H9 (cell line): ENCODE measurements at regions not wholly inside any gene's neighbourhood (a gene's known extent, or its start where the extent isn't known, plus 50 kb on each side); places are given as distances from the start of the nearest gene placed in this dataset.

Source experiments
- DNase-seq: peaks from one replicate; pipeline ENCODE4 v3.0.0-alpha.2; 2017
- H2AFZ ChIP-seq: one replicate; pipeline ENCODE4 v1.6.1; 2013; ENCODE audit warnings: mild to moderate bottlenecking, low read length, control low read depth, moderate library complexity
- H2AK5ac ChIP-seq: 2 replicates; pipeline ENCODE4 v1.6.1; 2013; ENCODE audit warnings: low read length, control low read depth, mixed read lengths; ENCODE audit not compliant: insufficient read length
- H2BK120ac ChIP-seq: one replicate; pipeline ENCODE4 v1.6.1; 2013; ENCODE audit warnings: low read depth, mild to moderate bottlenecking, low read length, control low read depth, inconsistent platforms; ENCODE audit not compliant: poor library complexity, severe bottlenecking
- H2BK12ac ChIP-seq: 2 replicates; pipeline ENCODE4 v1.6.1; 2013; ENCODE audit warnings: low read length, control low read depth, mixed read lengths, low read depth; ENCODE audit not compliant: insufficient read length
- H2BK15ac ChIP-seq: 2 replicates; pipeline ENCODE4 v1.6.1; 2013; ENCODE audit warnings: low read depth, low read length, control low read depth
- H2BK20ac ChIP-seq: one replicate; pipeline ENCODE4 v1.6.1; 2013; ENCODE audit warnings: low read depth, mild to moderate bottlenecking, low read length, control low read depth, inconsistent platforms; ENCODE audit not compliant: poor library complexity, severe bottlenecking
- H2BK5ac ChIP-seq: 2 replicates; pipeline ENCODE4 v1.6.1; 2013; ENCODE audit warnings: low read length, control low read depth, mixed read lengths; ENCODE audit not compliant: insufficient read length
- H3K14ac ChIP-seq: 2 replicates; pipeline ENCODE4 v1.6.1; 2013; ENCODE audit warnings: low read length, control low read depth; ENCODE audit not compliant: insufficient read depth
- H3K18ac ChIP-seq: 2 replicates; pipeline ENCODE4 v1.6.1; 2013; ENCODE audit warnings: low read depth, mild to moderate bottlenecking, mixed read lengths, low read length, control low read depth; ENCODE audit not compliant: insufficient read length
- H3K23ac ChIP-seq: 2 replicates; pipeline ENCODE4 v1.6.1; 2013; ENCODE audit warnings: low read length, control low read depth, mixed read lengths, low read depth; ENCODE audit not compliant: insufficient read length
- H3K23me2 ChIP-seq: 2 replicates; pipeline ENCODE4 v1.6.1; 2013; ENCODE audit warnings: low read depth, mild to moderate bottlenecking, mixed read lengths, low read length, control low read depth; ENCODE audit not compliant: insufficient read length, poor library complexity, severe bottlenecking
- H3K27ac ChIP-seq: 2 replicates; pipeline ENCODE4 v1.5.1; 2013; ENCODE audit warnings: low read length, control low read depth, mixed read lengths, low read depth; ENCODE audit not compliant: insufficient read length
- H3K27me3 ChIP-seq: 2 replicates; pipeline ENCODE4 v1.6.1; 2013; ENCODE audit warnings: low read length, control low read depth, inconsistent platforms; ENCODE audit not compliant: insufficient read depth
- H3K4ac ChIP-seq: 2 replicates; pipeline ENCODE4 v1.6.1; 2013; ENCODE audit warnings: low read depth, mild to moderate bottlenecking, control low read depth, inconsistent platforms, low read length, moderate library complexity
- H3K4me1 ChIP-seq: 2 replicates; pipeline ENCODE4 v1.6.1; 2013; ENCODE audit warnings: low read length, control low read depth, inconsistent platforms; ENCODE audit not compliant: insufficient read depth
- H3K4me2 ChIP-seq: 2 replicates; pipeline ENCODE4 v1.6.1; 2013; ENCODE audit warnings: low read length, control low read depth, mixed read lengths; ENCODE audit not compliant: insufficient read length, insufficient read depth
- H3K56ac ChIP-seq: 2 replicates; pipeline ENCODE4 v1.6.1; 2013; ENCODE audit warnings: low read depth, mild to moderate bottlenecking, mixed read lengths, low read length, control low read depth; ENCODE audit not compliant: insufficient read length
- H3K79me1 ChIP-seq: 2 replicates; pipeline ENCODE4 v1.6.1; 2013; ENCODE audit warnings: low read depth, mild to moderate bottlenecking, moderate library complexity, low read length, control low read depth, inconsistent platforms; ENCODE audit not compliant: insufficient read depth, poor library complexity, severe bottlenecking
- H3K79me2 ChIP-seq: 2 replicates; pipeline ENCODE4 v1.6.1; 2013; ENCODE audit warnings: low read length, control low read depth, inconsistent platforms; ENCODE audit not compliant: insufficient read depth
- H3K9ac ChIP-seq: 2 replicates; pipeline ENCODE4 v1.6.1; 2013; ENCODE audit warnings: low read length, control low read depth, mixed read lengths; ENCODE audit not compliant: insufficient read length; ENCODE audit errors: extremely low read depth
- H3K9me3 ChIP-seq: one replicate; pipeline ENCODE4 v1.6.1; 2013; ENCODE audit warnings: low read depth, low read length, inconsistent platforms; ENCODE audit not compliant: control insufficient read depth
- H3T11ph ChIP-seq: one replicate; pipeline ENCODE4 v1.6.1; 2013; ENCODE audit warnings: mild to moderate bottlenecking, low read length, control low read depth, inconsistent platforms
- H4K20me1 ChIP-seq: one replicate; pipeline ENCODE4 v1.6.1; 2013; ENCODE audit not compliant: control insufficient read depth, insufficient read length, insufficient read depth
- H4K5ac ChIP-seq: 2 replicates; pipeline ENCODE4 v1.6.1; 2013; ENCODE audit warnings: low read depth, mild to moderate bottlenecking, mixed read lengths, low read length, control low read depth; ENCODE audit not compliant: insufficient read length
- H4K8ac ChIP-seq: replicated peaks from 2 replicates; pipeline ENCODE4 v1.6.1; 2013; ENCODE audit warnings: low read length, control low read depth, mixed read lengths, low read depth; ENCODE audit not compliant: insufficient read length
- H4K91ac ChIP-seq: 2 replicates; pipeline ENCODE4 v1.6.1; 2013; ENCODE audit warnings: low read depth, mild to moderate bottlenecking, moderate library complexity, mixed read lengths, low read length, control low read depth; ENCODE audit not compliant: insufficient read length
- H3K27ac Mint-ChIP-seq, 3 experiments: 2 replicates in 2 of 3; 3 replicates in 1 of 3; pipeline ENCODE4 v1.8.0; 2020 to 2021; ENCODE audit warnings: mixed read lengths in 3 of 3, mild to moderate bottlenecking in 1 of 3, moderate library complexity in 1 of 3
- H3K27me3 Mint-ChIP-seq: 2 replicates; pipeline ENCODE4 v1.8.0; 2021; ENCODE audit warnings: low read depth, mild to moderate bottlenecking, moderate library complexity, mixed read lengths
- H3K36me3 Mint-ChIP-seq, 3 experiments: 2 replicates in 2 of 3; 3 replicates in 1 of 3; pipeline ENCODE4 v1.8.0; 2020 to 2021; ENCODE audit warnings: low read depth in 3 of 3, mixed read lengths in 3 of 3; ENCODE audit not compliant: insufficient read depth in 1 of 3
- H3K4me1 Mint-ChIP-seq, 2 experiments: 2 replicates each; pipeline ENCODE4 v1.8.0; 2020; ENCODE audit warnings: mixed read lengths in 2 of 2
- H3K4me3 Mint-ChIP-seq, 2 experiments: 2 replicates in 1 of 2; 3 replicates in 1 of 2; pipeline ENCODE4 v1.8.0; 2020 to 2021; ENCODE audit warnings: mild to moderate bottlenecking in 2 of 2, mixed read lengths in 2 of 2, moderate library complexity in 1 of 2
- H3K9me3 Mint-ChIP-seq, 2 experiments: 2 replicates in 1 of 2; 3 replicates in 1 of 2; pipeline ENCODE4 v1.8.0; 2020; ENCODE audit warnings: mild to moderate bottlenecking in 2 of 2, mixed read lengths in 2 of 2, moderate library complexity in 1 of 2
- WGBS: extraction: QIAGEN DNeasy Blood & Tissue Kit; methylation state at CpG from one replicate; pipeline ENCODE4 v1.1.7; 2013; ENCODE audit warnings: missing lambda C conversion rate, low lambda C conversion rate, mixed read lengths; ENCODE audit not compliant: insufficient read length; ENCODE audit errors: extremely low coverage; 5-methylcytosine and 5-hydroxymethylcytosine counted together
- TF ChIP-seq, protein P1 (sequence below): fragments of 200-600 bp; sonication (generic); conservative IDR thresholded peaks from 3 replicates; pipeline ENCODE4 v1.8.0; 2021; ENCODE audit warnings: antibody characterized with exemption, mild to moderate bottlenecking

DNA sequence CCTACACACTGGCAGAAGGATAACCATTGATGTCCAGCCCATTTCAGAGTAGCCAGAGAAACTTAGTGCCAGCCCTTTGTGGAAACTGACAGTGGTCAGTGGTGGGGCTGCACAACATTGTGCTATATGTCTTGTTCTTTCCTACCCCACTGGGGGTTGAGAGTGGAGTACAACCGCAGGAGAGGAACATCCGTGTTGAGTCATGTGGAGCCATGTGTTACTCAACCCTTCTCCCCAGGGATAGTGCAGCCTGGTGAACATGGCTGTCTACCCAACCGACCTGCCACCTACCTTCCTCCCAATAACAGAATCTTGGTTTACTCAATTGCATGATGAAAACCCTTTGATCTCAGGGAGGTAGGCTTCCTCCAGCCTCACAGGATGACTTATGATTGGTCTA, 65.3 kb upstream of the MAPK4 start:
- H4K20me1 ChIP-seq: no peaks in the 10 kb centered on the region
- no peak overlapping the region for H3K18ac ChIP-seq
- no peaks in the 10 kb centered on the region for H3K79me2 ChIP-seq
- H3T11ph ChIP-seq: no peak overlapping the region
- H4K8ac ChIP-seq: no peak overlapping the region
- no peak overlapping the region for H3K4me2 ChIP-seq
- no peaks in the 10 kb centered on the region for H3K79me1 ChIP-seq
- no peaks in the 10 kb centered on the region for H3K27me3 ChIP-seq
- H3K23me2 ChIP-seq: no peaks in the 10 kb centered on the region
- no peak overlapping the region for H2BK20ac ChIP-seq
- H3K56ac ChIP-seq: no peak overlapping the region
- TF ChIP-seq, protein P1, sequence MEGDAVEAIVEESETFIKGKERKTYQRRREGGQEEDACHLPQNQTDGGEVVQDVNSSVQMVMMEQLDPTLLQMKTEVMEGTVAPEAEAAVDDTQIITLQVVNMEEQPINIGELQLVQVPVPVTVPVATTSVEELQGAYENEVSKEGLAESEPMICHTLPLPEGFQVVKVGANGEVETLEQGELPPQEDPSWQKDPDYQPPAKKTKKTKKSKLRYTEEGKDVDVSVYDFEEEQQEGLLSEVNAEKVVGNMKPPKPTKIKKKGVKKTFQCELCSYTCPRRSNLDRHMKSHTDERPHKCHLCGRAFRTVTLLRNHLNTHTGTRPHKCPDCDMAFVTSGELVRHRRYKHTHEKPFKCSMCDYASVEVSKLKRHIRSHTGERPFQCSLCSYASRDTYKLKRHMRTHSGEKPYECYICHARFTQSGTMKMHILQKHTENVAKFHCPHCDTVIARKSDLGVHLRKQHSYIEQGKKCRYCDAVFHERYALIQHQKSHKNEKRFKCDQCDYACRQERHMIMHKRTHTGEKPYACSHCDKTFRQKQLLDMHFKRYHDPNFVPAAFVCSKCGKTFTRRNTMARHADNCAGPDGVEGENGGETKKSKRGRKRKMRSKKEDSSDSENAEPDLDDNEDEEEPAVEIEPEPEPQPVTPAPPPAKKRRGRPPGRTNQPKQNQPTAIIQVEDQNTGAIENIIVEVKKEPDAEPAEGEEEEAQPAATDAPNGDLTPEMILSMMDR: no peak
- H3K27ac ChIP-seq: no peak overlapping the region
- no peak overlapping the region for H2BK120ac ChIP-seq
- Mint-ChIP-seq H3K4me1 (no peaks in the 10 kb centered on the region; a peak in 1 of 4 replicates), H3K27me3 (peaks cover 2% of the 10 kb centered on the region), H3K4me3 (no peak overlapping the region), H3K36me3 (peaks cover 0 to 13% (median 3%) of the 10 kb centered on the region in 3 experiments; a peak in 3 of 7 replicates), H3K9me3 (peaks cover 19% of the 10 kb centered on the region in 2 experiments), H3K27ac (no peak overlapping the region)
- no peak for DNase-seq
- H4K5ac ChIP-seq: no peak overlapping the region
- no peak overlapping the region for H3K23ac ChIP-seq
- no peak overlapping the region for H3K14ac ChIP-seq
- H2AFZ ChIP-seq: no peak overlapping the region
- no peaks in the 10 kb centered on the region for H3K4me1 ChIP-seq
- H2BK5ac ChIP-seq: no peak overlapping the region
- no peaks in the 10 kb centered on the region for H3K9me3 ChIP-seq
- WGBS: no CpG with 5 or more reads among the region's 3 CpGs
- no peak overlapping the region for H3K4ac ChIP-seq
- H2AK5ac ChIP-seq: no peak overlapping the region
- H2BK12ac ChIP-seq: no peak overlapping the region
- no peak overlapping the region for H2BK15ac ChIP-seq
- H3K9ac ChIP-seq: no peak overlapping the region
- H4K91ac ChIP-seq: no peak overlapping the region
